ENCODE measurements at regions not wholly inside any gene's neighbourhood (a gene's known extent, or its start where the extent isn't known, plus 50 kb on each side); places are given as distances from the start of the nearest gene placed in this dataset.

- Histone ChIP-seq H3K9me3 (no peaks in the 10 kb centered on the region), H3K27me3 (replicated peaks; ENCODE audit: control insufficient read depth, insufficient read depth, low read length) (no peaks in the 10 kb centered on the region; the same call in 1 of the 2 replicates), H3K4me3 (ENCODE audit: low read depth, low read length) (no peak overlapping the region), H3K4me1 (no peaks in the 10 kb centered on the region), H3K36me3 (ENCODE audit: control insufficient read depth, insufficient read depth, low read length) (no peaks in the 10 kb centered on the region)
- intact Hi-C loops (cut with micrococcal nuclease; ENCODE audit: unreplicated experiment) = no loop called here
- BruUV-seq (replicated peaks) = no TSS peak
- H3K27ac Mint-ChIP-seq (ENCODE audit: unreplicated experiment) = no peak overlapping the region
- no peaks in the 10 kb centered on the region for H3K36me3 Mint-ChIP-seq (ENCODE audit: insufficient read depth, unreplicated experiment)
- no peak for DNase-seq
- H3K4me3 Mint-ChIP-seq (ENCODE audit: unreplicated experiment) = no peak overlapping the region
- no peaks in the 10 kb centered on the region for H3K4me1 Mint-ChIP-seq (ENCODE audit: low read depth, unreplicated experiment)
- H3K27me3 Mint-ChIP-seq (ENCODE audit: insufficient read depth, unreplicated experiment) = peaks cover 43% of the 10 kb centered on the region
- POLR2A ChIA-PET = no interaction called here
- CTCF ChIA-PET = no interaction called here
- H3K9me3 Mint-ChIP-seq (ENCODE audit: unreplicated experiment) = no peaks in the 10 kb centered on the region
- TF ChIP-seq CTCF (IDR thresholded peaks at IDR 0.05; ENCODE audit: insufficient read depth in 1 of 2, low read depth in 1 of 2, low read length in 1 of 2, severe bottlenecking in 1 of 2, unreplicated experiment in 1 of 2) = no peak
Measured at GRCh38 chr13:112229445-112229844, 146.7 kb upstream of the SPACA7 start.

GRCh38 chr13:112229992-112230872 lies 145.9 kb upstream of the SPACA7 start:
- no peak for DNase-seq
- Mint-ChIP-seq H3K4me1 (ENCODE audit: low read depth, unreplicated experiment) (no peaks in the 10 kb centered on the region), H3K9me3 (ENCODE audit: unreplicated experiment) (peaks cover 6% of the 10 kb centered on the region), H3K27ac (ENCODE audit: unreplicated experiment) (no peak overlapping the region), H3K4me3 (ENCODE audit: unreplicated experiment) (no peak overlapping the region), H3K36me3 (ENCODE audit: insufficient read depth, unreplicated experiment) (no peaks in the 10 kb centered on the region), H3K27me3 (ENCODE audit: insufficient read depth, unreplicated experiment) (peaks cover 42% of the 10 kb centered on the region)
- ChIA-PET CTCF (no interaction called here), POLR2A (no interaction called here)
- TF ChIP-seq CTCF (IDR thresholded peaks at IDR 0.05; ENCODE audit: insufficient read depth in 1 of 2, low read depth in 1 of 2, low read length in 1 of 2, severe bottlenecking in 1 of 2, unreplicated experiment in 1 of 2) = no peak
- Histone ChIP-seq H3K36me3 (ENCODE audit: control insufficient read depth, insufficient read depth, low read length) (no peaks in the 10 kb centered on the region), H3K27me3 (replicated peaks; ENCODE audit: control insufficient read depth, insufficient read depth, low read length) (no peaks in the 10 kb centered on the region; the same call in 1 of the 2 replicates), H3K4me1 (no peaks in the 10 kb centered on the region), H3K4me3 (ENCODE audit: low read depth, low read length) (no peak overlapping the region), H3K9me3 (no peaks in the 10 kb centered on the region)
- BruUV-seq (replicated peaks) = no TSS peak
- intact Hi-C loops (cut with micrococcal nuclease; ENCODE audit: unreplicated experiment) = no loop called here

- Mint-ChIP-seq H3K36me3 (ENCODE audit: insufficient read depth, unreplicated experiment) (no peaks in the 10 kb centered on the region), H3K4me1 (ENCODE audit: low read depth, unreplicated experiment) (no peaks in the 10 kb centered on the region)
- no peak for DNase-seq
Measured at GRCh38 chr13:112231451-112232083, 144.6 kb upstream of the SPACA7 start.

More at GRCh38 chr13:112231451-112232083, 144.6 kb upstream of the SPACA7 start:
- no peaks in the 10 kb centered on the region for H3K36me3 ChIP-seq (ENCODE audit: control insufficient read depth, insufficient read depth, low read length)
- ChIA-PET POLR2A (no interaction called here), CTCF (no interaction called here)
- no peaks in the 10 kb centered on the region for H3K4me1 ChIP-seq
- Mint-ChIP-seq H3K4me3 (ENCODE audit: unreplicated experiment) (no peak overlapping the region), H3K27ac (ENCODE audit: unreplicated experiment) (no peak overlapping the region), H3K9me3 (ENCODE audit: unreplicated experiment) (peaks cover 10% of the 10 kb centered on the region), H3K27me3 (ENCODE audit: insufficient read depth, unreplicated experiment) (peaks cover 39% of the 10 kb centered on the region)
- no peaks in the 10 kb centered on the region for H3K9me3 ChIP-seq
- no peaks in the 10 kb centered on the region; the same call in 1 of the 2 replicates for H3K27me3 ChIP-seq (replicated peaks; ENCODE audit: control insufficient read depth, insufficient read depth, low read length)
- H3K4me3 ChIP-seq (ENCODE audit: low read depth, low read length) = no peak overlapping the region
- intact Hi-C loops (cut with micrococcal nuclease; ENCODE audit: unreplicated experiment) = no loop called here
- TF ChIP-seq CTCF (IDR thresholded peaks at IDR 0.05; ENCODE audit: insufficient read depth in 1 of 2, low read depth in 1 of 2, low read length in 1 of 2, severe bottlenecking in 1 of 2, unreplicated experiment in 1 of 2) = no peak
- no TSS peak for BruUV-seq (replicated peaks)
